Transverse colon (tissue), 4 donors: ENCODE measurements at regions not wholly inside any gene's neighbourhood (a gene's known extent, or its start where the extent isn't known, plus 50 kb on each side); places are given as distances from the start of the nearest gene placed in this dataset.

Source experiments
- DNase-seq: peaks from one replicate; pipeline ENCODE4 v3.0.0-alpha.2; 2019
- H3K27ac ChIP-seq, 4 donors: fragments of 200-600 bp; sonication (generic); 2 replicates each; pipeline ENCODE4 v1.5.1; 2016 to 2018; ENCODE audit warnings: inconsistent platforms in 4 of 4
- H3K27me3 ChIP-seq: fragments of 200-600 bp; sonication (generic); 2 replicates; pipeline ENCODE4 v1.5.1; 2017; ENCODE audit warnings: inconsistent platforms
- H3K36me3 ChIP-seq, 4 donors: fragments of 200-600 bp; sonication (generic); 2 replicates each; pipeline ENCODE4 v1.5.1; 2017 to 2019; ENCODE audit warnings: inconsistent platforms in 4 of 4
- H3K4me1 ChIP-seq, 4 donors: fragments of 200-600 bp; sonication (generic); 2 replicates each; pipeline ENCODE4 v1.5.1; 2017 to 2020; ENCODE audit warnings: inconsistent platforms in 4 of 4
- H3K4me3 ChIP-seq, 4 donors: fragments of 200-600 bp; sonication (generic); 1 replicate in 1 of 4; 2 replicates in 3 of 4; pipeline versions ENCODE4 v1.5.1 to v1.6.1; 2017 to 2019; ENCODE audit warnings: inconsistent platforms in 4 of 4
- H3K9me3 ChIP-seq, 2 donors: fragments of 200-600 bp; sonication (generic); 2 replicates each; pipeline ENCODE4 v1.5.1; 2017 to 2019; ENCODE audit warnings: inconsistent platforms in 2 of 2
- EP300 ChIP-seq: sonication (generic); formaldehyde crosslinking; IDR thresholded peaks from one replicate; pipeline ENCODE4 v1.6.1; 2017; ENCODE audit warnings: antibody characterized with exemption, low read depth
- POLR2A ChIP-seq: fragments of 450-650 bp; IDR thresholded peaks from one replicate; pipeline ENCODE4 v1.6.1; 2016; ENCODE audit warnings: antibody characterized with exemption, mild to moderate bottlenecking, moderate library complexity
- POLR2AphosphoS5 ChIP-seq, 3 donors: sonication (generic); formaldehyde crosslinking; IDR thresholded peaks; one replicate each; pipeline ENCODE4 v1.6.1; 2016; ENCODE audit warnings: antibody characterized with exemption in 3 of 3
- WGBS, 2 donors: methylation state at CpG; one replicate each; pipeline ENCODE4 v1.1.5; 2018; ENCODE audit warnings: low coverage in 1 of 2; 5-methylcytosine and 5-hydroxymethylcytosine counted together
- in situ Hi-C, 4 donors: fragments of 200-750 bp; cut with MboI; loops; one replicate each; pipeline versions ENCODE4 v1.15.0 to v1.15.1; 2017; ENCODE audit warnings: low sequenced_read_pairs in 3 of 4, low pct_ligation_motif_present in 1 of 4, low pct_unique_long_range_greater_than_20kb in 1 of 4
- intact Hi-C: fragments of 100-400 bp; cut with DNase I; formaldehyde crosslinking; loops from one replicate; pipeline ENCODE4 v1.15.1; 2023; ENCODE audit warnings: low total_unique reads
- TF ChIP-seq, protein P1 (sequence below), 5 experiments: fragments of 200-600 bp in 3 of 5; fragments of 450-650 bp in 2 of 5; sonication (generic) in 3 of 5; IDR thresholded peaks; 1 replicate in 2 of 5; 2 replicates in 3 of 5; pipeline ENCODE4 v1.5.1; 2016 to 2017; ENCODE audit warnings: antibody characterized with exemption in 5 of 5, inconsistent platforms in 3 of 5, mild to moderate bottlenecking in 2 of 5, moderate library complexity in 1 of 5

- no peaks in the 10 kb centered on the region for H3K4me1 ChIP-seq
- intact Hi-C loops (no loop called here), in situ Hi-C loops (no loop called here)
- H3K27ac ChIP-seq: no peak overlapping the region
- no peaks in the 10 kb centered on the region for H3K36me3 ChIP-seq
- H3K27me3 ChIP-seq: no peaks in the 10 kb centered on the region
- no peaks in the 10 kb centered on the region for H3K9me3 ChIP-seq
- no peak overlapping the region for H3K4me3 ChIP-seq
- TF ChIP-seq POLR2AphosphoS5 (IDR thresholded peaks at IDR 0.05) (no peak), EP300 (no peak), POLR2A (no peak)
- TF ChIP-seq, protein P1, sequence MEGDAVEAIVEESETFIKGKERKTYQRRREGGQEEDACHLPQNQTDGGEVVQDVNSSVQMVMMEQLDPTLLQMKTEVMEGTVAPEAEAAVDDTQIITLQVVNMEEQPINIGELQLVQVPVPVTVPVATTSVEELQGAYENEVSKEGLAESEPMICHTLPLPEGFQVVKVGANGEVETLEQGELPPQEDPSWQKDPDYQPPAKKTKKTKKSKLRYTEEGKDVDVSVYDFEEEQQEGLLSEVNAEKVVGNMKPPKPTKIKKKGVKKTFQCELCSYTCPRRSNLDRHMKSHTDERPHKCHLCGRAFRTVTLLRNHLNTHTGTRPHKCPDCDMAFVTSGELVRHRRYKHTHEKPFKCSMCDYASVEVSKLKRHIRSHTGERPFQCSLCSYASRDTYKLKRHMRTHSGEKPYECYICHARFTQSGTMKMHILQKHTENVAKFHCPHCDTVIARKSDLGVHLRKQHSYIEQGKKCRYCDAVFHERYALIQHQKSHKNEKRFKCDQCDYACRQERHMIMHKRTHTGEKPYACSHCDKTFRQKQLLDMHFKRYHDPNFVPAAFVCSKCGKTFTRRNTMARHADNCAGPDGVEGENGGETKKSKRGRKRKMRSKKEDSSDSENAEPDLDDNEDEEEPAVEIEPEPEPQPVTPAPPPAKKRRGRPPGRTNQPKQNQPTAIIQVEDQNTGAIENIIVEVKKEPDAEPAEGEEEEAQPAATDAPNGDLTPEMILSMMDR (IDR thresholded peaks at IDR 0.05): no peak
- DNase-seq: no peak
These were observed 470.2 kb upstream of the CHD1 start for GRCh38 chr5:99398976-99399375.

DNA sequence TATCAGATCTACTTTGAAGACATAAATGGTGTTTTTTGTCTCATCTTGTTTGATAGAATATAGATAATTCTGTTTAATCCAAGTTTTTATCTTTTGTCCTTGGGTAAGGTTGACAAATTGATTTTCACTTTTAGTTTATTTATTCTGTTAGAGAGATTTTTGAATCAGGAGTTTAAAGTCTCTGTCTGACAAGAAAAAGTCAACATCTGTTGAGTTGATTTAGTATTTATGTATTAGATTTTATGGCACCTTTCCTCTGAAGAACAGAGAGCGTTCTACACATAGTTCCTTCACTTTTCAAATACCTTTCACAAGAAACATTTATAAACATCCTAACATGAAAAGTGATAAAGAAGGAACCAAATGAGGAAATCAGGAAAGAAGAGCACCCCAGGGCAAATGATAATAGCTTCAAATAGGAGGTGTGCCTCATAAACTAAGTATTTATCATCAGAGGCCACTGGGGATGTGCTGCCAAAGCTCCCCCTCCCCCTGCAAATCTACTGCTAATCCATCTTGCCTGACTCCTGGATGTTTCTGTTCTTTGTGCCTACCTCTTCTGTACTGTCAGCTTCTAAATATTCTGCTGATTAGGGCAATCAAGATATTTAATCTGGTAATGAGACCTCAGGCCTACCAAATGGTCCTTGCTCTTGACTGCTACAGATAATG lies 457.7 kb upstream of the CHD1 start:
- intact Hi-C loops (no loop called here), in situ Hi-C loops (no loop called here)
- WGBS, 2 donors: 45 to 71% methylated on average over 1 of the region's 1 CpG

DNA sequence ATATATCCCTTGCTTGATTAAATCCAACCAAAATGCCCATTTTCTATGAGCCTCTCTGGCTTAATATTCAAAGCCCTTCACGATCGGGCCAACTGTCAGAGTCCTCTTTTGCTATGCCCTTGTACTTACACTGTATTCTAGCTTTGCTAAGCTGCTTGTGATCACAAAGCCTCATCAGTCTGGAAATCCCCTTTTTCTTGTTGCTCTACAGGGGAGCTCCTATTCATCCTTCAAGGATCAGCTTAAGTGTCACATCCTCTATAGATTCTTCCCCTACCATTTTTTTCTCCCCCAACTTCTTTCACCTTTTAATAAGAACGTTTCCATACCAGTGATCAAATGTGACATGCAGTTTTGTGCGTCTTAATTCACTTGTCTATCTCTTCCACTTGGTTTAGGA lies 450.4 kb upstream of the CHD1 start:
- no peak for DNase-seq
- Histone ChIP-seq H3K36me3 (no peaks in the 10 kb centered on the region), H3K9me3 (peaks cover 0 to 3% of the 10 kb centered on the region in 2 donors), H3K27me3 (no peaks in the 10 kb centered on the region), H3K4me3 (no peak overlapping the region), H3K27ac (no peak overlapping the region), H3K4me1 (no peaks in the 10 kb centered on the region)
- in situ Hi-C loops: no loop called here
- intact Hi-C loops: no loop called here
- 76 to 82% methylated on average over 4 of the region's 4 CpGs for WGBS, 2 donors
- no peak for TF ChIP-seq POLR2AphosphoS5 (IDR thresholded peaks at IDR 0.05)
- TF ChIP-seq, protein P1 (IDR thresholded peaks at IDR 0.05): no peak
- TF ChIP-seq EP300: no peak
- no peak for TF ChIP-seq POLR2A

More for the DNA sequence above, 457.7 kb upstream of the CHD1 start:
- no peak for DNase-seq
- Histone ChIP-seq H3K4me1 (no peaks in the 10 kb centered on the region), H3K36me3 (no peaks in the 10 kb centered on the region), H3K4me3 (no peak overlapping the region), H3K27ac (no peak overlapping the region), H3K27me3 (no peaks in the 10 kb centered on the region), H3K9me3 (peaks cover 3 to 4% of the 10 kb centered on the region in 2 donors)
- no peak for TF ChIP-seq POLR2AphosphoS5 (IDR thresholded peaks at IDR 0.05)
- TF ChIP-seq EP300: no peak
- TF ChIP-seq, protein P1 (IDR thresholded peaks at IDR 0.05): no peak
- TF ChIP-seq POLR2A: no peak

- H3K9me3 ChIP-seq: no peaks in the 10 kb centered on the region
- H3K27ac ChIP-seq: no peak overlapping the region
- H3K36me3 ChIP-seq: no peaks in the 10 kb centered on the region
- H3K4me1 ChIP-seq: no peaks in the 10 kb centered on the region
- intact Hi-C loops (no loop called here), in situ Hi-C loops (no loop called here)
- no peaks in the 10 kb centered on the region for H3K27me3 ChIP-seq
- H3K4me3 ChIP-seq: no peak overlapping the region
- DNase-seq: no peak
- TF ChIP-seq POLR2AphosphoS5 (IDR thresholded peaks at IDR 0.05) (no peak), POLR2A (no peak), EP300 (no peak)
- TF ChIP-seq, protein P1 (IDR thresholded peaks at IDR 0.05): no peak
- WGBS, 2 donors: 41 to 80% methylated on average over 1 to 2 of the region's 2 CpGs
These were observed 449.6 kb upstream of the CHD1 start for GRCh38 chr5:99378443-99378842.
